GM21723 (cell line): ENCODE measurements at regions not wholly inside any gene's neighbourhood (a gene's known extent, or its start where the extent isn't known, plus 50 kb on each side); places are given as distances from the start of the nearest gene placed in this dataset.

Experiments used
- ATAC-seq: cut with Tn5 transposase; IDR thresholded peaks from one replicate; pipeline ENCODE4 v1.9.1; 2021; ENCODE audit warnings: mild to moderate bottlenecking, moderate library complexity; ENCODE audit not compliant: unreplicated experiment

DNA sequence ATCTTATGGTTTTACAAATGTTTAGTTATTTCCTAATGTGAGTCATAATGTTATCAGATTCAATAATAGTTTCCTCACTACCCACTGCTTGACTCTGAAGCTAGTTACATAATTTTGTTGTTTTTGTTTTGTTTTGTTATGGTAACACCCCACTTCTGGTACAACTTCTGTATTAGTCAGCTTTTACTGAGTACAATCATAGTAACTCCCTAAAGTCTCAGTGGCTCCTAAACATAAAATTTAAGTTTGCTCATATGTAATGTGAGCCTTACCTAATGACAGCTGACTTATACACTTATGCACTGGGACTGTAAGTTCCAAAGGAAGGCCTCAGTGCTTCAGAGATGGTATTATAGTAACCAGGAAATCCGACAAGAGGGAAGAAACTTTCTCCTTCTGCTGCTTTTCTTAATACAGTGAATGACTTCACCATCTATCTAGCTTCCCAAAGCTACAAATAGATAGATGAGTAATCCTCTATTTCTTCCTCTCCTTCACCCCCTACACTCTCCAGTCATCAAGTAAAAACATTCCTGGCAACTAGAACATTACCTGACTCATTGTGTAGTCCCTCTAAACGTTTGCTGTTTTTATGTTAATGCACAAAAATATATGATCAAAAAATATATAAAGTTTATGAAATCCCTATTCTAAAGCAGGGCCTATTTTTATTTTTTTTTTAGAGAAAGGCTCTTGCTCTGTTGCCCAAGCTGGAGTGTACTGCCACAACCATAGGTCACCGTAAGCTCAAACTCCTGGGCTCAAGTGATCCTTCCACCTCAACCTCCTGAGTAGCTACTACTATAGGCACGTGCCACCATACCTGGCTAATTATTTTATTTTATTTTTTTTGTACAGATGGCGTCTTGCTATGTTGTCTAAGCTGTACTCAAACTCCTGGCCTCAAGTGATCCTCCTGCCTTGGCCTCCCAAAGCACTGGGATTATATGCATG lies 563.0 kb downstream of the SOX6 start:
- no peak for ATAC-seq

DNA sequence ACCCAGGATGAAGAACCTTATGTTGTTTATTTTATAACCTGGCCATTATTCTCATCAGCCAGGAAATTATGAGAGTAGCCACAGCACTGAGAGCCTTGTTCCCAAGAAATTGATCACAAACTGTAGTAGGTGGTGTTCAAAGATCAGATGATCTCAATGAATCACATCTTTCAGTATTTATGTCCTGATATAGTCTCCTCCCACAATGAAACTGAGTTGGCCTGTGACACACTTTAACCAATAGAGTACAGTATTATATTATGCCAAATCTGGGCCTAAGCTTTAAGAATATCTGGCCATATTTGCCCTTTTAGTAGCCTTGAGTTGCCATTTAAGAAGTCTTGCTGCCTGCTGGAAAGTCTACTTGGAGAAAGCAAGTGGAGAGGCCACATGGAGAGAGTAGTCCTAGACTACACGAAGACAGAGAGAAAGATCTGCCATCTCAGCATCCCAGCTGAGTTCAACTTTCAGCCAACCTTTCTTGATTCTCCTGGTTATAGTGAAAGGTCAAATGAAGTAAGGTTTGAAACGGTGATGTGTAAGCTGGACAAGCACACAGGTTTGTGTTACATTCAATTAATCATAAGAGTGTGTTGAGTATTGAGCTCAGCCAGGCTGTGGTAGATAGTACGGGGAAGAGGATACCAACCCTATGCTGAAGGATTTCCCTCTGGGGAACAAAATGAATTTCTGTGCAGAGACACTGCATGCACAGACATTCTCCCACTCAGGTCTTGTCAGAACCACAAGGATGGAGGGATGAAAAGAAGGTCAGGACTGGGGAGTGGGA lies 561.8 kb downstream of the SOX6 start:
- no peak for ATAC-seq

DNA sequence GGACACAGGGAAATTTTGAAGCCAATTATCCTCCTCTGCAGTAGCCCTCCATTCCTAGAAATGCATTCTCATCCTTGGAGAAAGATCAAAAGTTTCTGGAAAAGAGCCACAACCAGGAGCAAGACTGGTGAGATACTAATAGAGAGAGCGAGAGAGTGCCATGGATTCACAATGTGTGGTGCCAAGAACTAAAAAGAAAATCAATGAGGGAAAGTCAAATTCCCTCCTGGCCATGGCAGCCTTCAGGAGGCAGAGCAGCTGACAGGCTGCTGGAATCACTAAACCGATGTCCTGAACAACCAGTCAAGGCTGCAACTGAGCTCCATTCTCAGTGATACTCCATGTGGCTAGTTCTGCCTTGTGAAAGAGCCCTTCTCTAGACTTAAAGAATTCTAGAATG lies 561.0 kb downstream of the SOX6 start:
- no peak for ATAC-seq

DNA sequence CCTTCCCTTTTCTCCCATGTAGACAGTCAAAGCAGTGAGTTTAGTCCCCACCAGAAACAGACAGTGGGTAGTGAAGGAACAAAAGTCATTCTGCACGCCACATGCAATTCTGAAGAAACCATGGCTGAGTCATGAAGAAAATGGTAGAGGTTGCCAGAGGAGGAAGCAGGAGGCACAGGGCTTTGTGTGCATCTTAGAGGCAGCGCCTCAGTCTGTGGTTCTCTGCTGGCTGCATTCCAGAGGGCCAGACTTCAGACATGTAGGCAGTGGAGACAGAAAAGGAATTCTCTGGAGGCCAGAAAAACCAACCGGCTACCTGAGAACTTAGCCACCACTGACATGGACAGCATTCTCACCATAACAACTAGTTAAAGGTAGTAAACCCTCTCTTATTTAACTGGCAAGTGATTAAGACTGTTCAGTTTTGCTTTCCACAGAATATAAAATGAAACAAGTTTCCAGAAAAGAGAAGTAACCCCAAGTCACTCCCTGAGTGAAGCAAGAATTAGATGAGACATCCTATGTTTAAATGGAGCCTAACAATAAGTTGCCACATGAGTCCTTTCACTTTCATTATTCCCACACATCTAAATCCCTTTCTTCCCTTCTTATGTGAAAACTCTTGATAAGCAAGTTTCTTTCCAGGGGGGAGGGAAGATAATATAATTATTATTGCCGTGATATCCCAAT lies 556.1 kb downstream of the SOX6 start:
- ATAC-seq = no peak

DNA sequence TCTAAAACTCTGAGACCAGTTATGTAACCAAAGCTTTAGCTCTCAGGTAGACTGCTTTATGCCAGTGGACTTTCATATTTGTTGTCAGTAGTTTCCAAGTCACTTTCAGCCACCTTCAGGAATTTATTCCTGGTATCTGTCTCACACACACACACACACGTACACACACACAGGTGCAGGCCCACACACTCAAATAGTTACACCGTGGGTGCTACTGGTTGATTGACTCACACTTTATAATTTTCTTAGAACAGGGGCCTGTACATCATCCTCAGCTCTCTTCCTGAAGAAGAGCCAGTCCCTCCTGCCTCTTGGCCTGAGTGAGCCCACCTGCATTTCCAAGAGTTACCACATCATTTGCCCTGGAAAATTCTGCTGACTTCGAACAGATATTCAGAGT lies 555.2 kb downstream of the SOX6 start:
- ATAC-seq = no peak

DNA sequence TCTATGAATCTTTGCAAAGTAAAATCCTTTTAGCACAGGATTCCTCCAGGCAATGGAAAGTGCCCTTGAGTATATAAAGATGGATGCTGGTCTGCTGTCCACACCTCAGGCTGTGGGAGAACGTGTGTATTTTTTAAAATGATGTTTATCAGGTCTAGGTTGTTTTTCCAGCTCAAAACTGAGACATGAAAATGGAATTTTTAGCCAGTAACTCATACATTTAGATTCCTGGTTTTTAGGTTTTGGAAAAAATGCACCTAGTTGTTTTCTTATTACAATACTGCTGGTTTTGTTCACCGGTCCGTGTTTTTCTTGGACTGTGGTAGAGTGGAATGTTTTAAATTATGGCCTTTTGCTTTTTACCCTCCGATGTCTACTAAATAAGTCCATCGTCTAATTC lies 554.7 kb downstream of the SOX6 start:
- ATAC-seq = no peak

DNA sequence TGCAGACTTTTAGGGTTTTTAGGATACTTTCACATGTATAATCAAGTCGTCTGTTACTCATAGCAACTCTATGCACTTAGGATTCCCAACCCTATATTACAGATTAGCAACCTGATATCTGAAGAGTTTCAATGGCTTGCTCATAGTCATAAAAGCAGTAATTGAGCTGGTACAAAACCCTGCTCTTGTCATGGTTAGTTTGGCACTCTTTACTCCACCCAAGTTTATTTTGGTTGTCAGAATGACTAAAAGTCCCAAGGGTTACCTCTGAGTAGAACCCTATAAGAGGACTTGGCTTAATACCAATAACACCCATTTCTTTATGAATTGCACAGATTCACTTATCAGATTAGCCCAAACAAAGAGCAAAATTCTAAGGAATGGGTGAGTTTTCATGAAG lies 550.6 kb downstream of the SOX6 start:
- no peak for ATAC-seq

DNA sequence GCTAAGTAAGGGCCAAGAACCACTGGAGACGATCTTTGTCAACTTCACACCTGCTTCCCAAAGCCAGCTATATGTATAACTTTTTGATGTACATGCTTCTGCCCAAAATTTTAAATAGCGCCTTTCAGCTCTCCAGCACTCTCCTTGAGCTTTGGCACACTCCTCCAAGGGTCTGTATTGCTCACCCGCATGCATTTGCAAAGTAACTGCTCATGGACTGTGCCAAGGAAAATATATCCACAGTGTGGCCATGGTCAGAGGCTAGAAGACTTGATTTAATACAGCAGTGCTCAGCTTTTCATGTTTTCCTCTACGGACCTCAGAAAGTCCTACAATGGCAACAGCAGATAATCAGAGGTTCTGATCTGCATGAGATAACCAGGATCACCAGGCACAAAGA lies 550.1 kb downstream of the SOX6 start:
- no peak for ATAC-seq

DNA sequence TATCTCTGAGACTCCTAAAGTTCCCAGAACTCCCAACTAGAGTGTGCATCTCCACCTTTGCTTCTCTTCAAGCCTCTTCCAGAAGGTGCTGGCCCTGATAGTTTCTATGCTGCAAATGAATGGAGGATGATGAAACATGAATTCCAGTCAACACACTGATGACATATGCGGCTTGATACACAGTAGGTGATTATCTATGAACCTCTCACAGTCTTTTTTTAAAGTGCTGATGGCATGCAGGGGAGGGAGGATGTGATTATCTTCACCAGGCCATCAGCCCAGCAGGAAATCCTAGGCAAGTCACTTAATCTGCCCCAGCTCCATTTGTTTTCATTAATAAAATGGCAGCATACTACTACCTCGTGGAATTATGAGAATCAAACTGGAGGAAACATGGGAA lies 548.5 kb downstream of the SOX6 start:
- ATAC-seq = no peak

DNA sequence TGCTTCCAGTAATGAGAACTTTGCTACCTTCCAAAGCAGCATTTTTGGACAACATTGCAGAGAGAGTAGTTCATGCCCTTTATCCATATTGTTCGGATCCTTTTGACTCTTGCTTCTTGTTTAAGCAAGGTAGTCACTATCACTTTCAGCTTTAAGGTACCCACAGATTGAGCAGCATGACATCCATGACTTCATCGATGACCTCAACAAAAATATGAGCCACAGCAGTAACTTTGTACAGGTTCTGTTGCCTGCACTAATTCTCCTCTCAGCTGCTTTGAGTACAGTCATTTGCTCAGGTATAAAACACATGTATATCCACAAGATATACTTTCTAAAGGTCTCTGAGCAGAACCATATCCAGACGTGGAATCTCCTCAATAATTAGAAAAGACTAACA lies 546.3 kb downstream of the SOX6 start:
- no peak for ATAC-seq

DNA sequence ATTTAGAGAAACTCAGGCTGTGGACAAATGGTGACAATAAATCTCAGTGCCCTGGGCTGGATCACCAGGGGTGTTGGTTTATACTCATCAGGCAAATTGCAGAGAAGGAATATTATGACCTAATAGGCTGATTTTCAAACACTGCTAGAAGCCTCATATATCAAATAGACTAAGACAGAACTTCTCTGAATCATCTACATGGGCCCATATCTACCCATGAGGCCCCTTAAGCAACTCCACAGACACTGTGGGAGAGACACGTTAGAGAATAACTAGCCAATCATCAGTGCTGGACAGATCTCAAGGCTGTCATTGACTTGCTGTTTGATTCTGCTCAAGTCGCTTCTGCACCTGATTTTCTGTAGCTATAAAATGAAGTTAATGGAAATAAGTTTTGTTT lies 545.8 kb downstream of the SOX6 start:
- no peak for ATAC-seq

DNA sequence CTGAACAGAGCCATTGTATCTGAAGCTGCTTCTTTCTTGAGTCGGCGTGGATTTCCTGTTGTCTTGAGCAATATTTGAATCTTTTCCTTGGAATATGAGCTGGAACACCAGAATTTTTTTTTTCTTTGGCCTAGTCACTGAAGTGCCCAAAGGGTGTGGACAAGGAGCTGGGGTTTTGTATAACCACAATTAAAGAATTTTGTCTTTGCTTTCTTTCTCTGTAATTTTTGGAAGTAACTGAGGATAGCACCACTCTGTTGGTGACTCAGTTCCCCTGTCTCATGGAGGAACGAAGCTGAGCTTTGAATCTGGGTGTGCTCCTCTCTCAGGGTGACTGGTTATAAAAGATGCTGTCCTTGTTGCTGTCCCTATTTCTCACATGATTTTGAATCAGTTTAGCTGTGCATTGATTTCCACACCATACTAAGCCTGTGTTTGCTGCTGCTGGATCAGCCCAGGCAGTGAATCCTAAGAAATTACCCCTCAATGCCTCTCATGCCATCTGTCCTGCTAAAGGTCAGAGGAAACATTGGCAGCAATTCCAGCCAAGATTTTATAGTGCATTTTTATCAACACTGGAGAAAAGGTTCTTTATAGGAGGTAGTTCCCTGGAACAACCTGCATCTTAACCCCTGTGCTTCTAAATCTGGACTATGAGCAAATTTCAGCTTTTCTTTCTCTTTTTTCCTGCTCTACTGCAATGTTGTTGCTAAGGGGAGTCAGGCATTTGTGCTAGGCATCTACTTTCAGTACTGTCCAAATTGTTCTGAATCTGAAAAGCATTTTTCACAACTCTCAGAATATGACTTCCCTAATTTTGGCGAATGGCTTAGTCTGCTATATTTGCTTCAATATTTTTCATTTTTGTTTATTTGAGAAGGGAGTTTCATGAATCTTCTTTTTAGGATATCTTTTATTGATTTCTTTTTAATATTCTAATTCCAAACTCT lies 540.8 kb downstream of the SOX6 start:
- no peak for ATAC-seq

DNA sequence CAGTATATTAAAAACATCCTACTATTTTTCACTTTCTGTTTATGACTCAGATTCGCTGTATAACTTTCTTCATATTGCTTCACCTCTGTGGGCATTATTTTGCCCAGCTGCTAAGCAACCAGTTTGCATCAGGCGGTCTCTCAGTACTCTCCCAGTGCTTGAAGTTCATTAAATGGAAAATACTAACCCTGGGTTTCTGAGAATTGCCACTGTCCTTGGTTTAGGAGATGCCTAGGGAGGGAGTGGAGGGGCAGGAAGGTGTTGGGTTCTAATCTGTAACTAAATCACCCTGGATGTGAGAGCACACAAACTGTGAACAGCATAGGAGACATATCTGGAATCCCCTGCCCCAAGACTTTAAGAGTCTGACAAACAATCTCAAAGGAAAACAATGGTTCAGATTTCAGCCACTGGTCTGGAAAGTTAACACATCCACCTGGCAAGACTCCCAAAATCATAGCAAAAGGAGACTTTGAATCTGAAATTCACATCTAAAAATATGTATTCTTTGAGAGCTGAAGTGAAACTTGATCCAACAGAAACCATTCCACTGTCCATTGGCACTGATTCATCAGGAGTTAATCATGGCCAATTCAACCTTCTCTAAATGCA lies 540.0 kb downstream of the SOX6 start:
- ATAC-seq = no peak

DNA sequence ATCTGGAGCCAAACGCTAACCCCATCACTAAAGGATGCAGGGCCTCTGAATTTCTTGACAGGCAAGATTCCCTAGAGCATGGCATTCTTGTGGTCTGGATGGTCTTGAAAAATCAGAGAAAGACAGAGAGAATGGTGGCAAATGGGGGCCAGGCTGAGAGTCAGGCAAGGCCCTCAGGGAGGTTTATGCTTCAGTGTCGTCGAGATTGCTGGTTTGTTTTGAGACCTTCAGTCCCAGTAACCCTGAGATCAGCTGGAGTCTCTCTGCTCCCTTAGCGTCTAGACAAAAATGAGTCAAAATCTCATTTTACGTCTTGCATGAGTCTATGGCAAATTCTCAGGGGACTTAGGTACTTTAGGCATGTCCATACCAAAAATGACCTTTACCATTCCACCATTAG lies 539.3 kb downstream of the SOX6 start:
- ATAC-seq = no peak

DNA sequence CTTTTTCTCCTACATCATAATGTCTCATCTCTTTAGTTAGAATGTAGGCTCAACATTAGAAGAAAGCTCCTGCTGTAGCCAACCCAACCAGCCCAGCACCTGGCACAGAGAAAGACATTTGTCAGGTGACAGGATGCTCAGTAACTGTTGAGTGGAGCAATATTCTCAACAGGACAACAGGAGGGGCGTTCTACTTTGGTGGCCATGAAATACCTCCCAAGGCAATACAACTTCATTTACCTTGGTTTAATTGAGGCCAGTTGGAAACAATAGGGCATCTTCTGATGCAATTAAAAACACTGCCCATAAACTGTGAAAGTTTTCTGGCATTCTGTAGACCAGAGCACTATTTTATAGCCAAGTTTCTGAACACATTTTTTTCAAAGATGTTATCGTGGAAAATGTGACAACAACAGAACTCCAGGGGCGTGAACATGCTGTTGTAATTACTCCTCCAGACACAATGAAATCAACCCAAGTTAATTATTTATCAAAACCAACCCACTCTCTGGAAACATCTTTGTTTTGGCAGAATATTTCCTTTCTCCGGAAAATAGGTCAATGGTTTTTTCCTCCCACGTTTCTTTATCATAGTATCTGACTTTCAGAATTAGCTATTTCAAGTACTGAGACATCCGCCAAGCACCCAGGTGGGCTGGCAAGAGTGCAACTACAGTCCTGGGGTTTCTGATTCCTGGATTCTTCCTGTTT lies 538.1 kb downstream of the SOX6 start:
- no peak for ATAC-seq

DNA sequence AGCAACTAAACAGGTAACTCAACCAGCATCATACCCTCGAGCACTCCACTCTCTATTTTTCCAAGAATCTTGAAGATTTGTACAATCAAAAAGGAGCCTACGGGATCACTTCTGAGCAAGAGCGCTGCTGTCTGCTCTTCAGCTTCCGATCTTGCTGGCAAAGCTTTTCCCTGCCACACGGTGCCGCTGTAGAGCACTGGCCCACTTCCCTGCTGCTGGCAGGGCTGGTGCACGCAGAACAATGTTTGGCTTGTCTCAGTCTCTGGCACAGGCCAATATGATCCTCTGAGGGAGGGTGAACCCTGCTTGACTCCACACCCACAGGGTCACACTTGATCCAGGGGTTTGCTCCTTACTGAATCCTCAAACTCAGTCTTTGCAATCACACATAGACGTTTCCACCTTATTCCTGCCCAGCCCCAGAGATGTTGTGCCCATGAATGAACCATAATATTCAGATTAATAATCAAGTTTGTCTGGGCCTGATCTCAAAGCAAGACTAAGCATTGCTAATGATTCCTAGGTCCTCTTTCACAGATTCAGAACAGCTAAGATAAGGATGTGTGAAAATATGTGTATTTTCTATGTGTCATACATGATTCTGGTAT lies 536.6 kb downstream of the SOX6 start:
- ATAC-seq = peak; percentile 74

DNA sequence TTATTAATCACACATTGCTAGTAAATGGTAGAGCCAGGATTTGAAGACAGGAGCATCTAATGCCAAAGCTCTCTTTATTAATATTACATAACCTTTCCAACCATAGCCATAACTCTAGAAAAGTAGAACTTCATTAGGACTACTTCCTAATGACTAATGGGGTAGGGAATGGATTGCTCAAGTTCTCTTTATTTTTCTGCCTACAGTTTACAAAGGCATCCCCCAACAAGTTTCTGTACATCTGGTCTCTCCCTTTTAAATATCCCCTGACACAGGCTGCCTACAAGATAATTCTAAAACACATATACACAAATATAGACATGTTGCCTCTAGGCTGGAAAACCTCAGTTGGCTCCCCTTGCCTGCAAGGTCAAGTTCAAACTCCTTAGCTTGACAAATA lies 534.9 kb downstream of the SOX6 start:
- no peak for ATAC-seq

DNA sequence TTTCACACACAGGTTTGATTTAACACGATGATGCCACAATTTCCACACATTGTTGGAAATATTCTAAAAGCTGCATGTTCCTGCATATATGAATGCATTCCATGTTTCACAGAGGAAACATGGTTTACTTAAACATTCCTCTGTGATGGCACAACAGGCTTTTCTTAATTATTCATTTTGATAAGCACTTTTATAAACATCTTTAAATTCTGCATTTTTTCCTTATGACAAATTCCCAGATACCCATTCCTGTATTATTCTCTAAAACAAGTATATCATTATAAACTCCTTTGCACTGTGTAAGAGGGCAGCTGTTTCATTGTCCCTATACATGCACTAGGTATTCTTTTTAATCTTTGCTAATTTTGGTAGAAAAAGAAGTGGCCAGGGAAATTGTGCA lies 532.3 kb downstream of the SOX6 start:
- no peak for ATAC-seq
